ENCODE measurements at regions not wholly inside any gene's neighbourhood (a gene's known extent, or its start where the extent isn't known, plus 50 kb on each side); places are given as distances from the start of the nearest gene placed in this dataset.

GRCh38 chr20:23266530-23267398 is 83.8 kb upstream of the NXT1 start:
- no peak for TF ChIP-seq CTCF (IDR thresholded peaks at IDR 0.05; ENCODE audit: low read depth, low read length, missing input control)
- TF ChIP-seq, protein P1, sequence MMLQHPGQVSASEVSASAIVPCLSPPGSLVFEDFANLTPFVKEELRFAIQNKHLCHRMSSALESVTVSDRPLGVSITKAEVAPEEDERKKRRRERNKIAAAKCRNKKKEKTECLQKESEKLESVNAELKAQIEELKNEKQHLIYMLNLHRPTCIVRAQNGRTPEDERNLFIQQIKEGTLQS (IDR thresholded peaks at IDR 0.05): no peak
- TF ChIP-seq, protein P2, sequence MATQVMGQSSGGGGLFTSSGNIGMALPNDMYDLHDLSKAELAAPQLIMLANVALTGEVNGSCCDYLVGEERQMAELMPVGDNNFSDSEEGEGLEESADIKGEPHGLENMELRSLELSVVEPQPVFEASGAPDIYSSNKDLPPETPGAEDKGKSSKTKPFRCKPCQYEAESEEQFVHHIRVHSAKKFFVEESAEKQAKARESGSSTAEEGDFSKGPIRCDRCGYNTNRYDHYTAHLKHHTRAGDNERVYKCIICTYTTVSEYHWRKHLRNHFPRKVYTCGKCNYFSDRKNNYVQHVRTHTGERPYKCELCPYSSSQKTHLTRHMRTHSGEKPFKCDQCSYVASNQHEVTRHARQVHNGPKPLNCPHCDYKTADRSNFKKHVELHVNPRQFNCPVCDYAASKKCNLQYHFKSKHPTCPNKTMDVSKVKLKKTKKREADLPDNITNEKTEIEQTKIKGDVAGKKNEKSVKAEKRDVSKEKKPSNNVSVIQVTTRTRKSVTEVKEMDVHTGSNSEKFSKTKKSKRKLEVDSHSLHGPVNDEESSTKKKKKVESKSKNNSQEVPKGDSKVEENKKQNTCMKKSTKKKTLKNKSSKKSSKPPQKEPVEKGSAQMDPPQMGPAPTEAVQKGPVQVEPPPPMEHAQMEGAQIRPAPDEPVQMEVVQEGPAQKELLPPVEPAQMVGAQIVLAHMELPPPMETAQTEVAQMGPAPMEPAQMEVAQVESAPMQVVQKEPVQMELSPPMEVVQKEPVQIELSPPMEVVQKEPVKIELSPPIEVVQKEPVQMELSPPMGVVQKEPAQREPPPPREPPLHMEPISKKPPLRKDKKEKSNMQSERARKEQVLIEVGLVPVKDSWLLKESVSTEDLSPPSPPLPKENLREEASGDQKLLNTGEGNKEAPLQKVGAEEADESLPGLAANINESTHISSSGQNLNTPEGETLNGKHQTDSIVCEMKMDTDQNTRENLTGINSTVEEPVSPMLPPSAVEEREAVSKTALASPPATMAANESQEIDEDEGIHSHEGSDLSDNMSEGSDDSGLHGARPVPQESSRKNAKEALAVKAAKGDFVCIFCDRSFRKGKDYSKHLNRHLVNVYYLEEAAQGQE (IDR thresholded peaks at IDR 0.05): no peak
- TF ChIP-seq, protein P3, sequence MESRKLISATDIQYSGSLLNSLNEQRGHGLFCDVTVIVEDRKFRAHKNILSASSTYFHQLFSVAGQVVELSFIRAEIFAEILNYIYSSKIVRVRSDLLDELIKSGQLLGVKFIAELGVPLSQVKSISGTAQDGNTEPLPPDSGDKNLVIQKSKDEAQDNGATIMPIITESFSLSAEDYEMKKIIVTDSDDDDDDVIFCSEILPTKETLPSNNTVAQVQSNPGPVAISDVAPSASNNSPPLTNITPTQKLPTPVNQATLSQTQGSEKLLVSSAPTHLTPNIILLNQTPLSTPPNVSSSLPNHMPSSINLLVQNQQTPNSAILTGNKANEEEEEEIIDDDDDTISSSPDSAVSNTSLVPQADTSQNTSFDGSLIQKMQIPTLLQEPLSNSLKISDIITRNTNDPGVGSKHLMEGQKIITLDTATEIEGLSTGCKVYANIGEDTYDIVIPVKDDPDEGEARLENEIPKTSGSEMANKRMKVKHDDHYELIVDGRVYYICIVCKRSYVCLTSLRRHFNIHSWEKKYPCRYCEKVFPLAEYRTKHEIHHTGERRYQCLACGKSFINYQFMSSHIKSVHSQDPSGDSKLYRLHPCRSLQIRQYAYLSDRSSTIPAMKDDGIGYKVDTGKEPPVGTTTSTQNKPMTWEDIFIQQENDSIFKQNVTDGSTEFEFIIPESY (IDR thresholded peaks at IDR 0.05): no peak
- TF ChIP-seq YY1 (IDR thresholded peaks at IDR 0.05): no peak
- TF ChIP-seq, protein P4, sequence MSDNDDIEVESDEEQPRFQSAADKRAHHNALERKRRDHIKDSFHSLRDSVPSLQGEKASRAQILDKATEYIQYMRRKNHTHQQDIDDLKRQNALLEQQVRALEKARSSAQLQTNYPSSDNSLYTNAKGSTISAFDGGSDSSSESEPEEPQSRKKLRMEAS (IDR thresholded peaks at IDR 0.05): no peak
- TF ChIP-seq HNF4G (IDR thresholded peaks at IDR 0.05): no peak
- no peak for TF ChIP-seq NR2F2 (IDR thresholded peaks at IDR 0.05)
- no peak for TF ChIP-seq FOXA1 (IDR thresholded peaks at IDR 0.05)
- no peak for TF ChIP-seq GABPA (IDR thresholded peaks at IDR 0.05 in 1 of 2, conservative IDR thresholded peaks at IDR 0.05 in 1 of 2)
- no peak overlapping the region for H3K27ac ChIP-seq (ENCODE audit: low read depth in 1 of 2, low read length in 2 of 2)
- no peaks in the 10 kb centered on the region for H3K27me3 ChIP-seq (ENCODE audit: control insufficient read depth in 4 of 4, insufficient read depth in 4 of 4, low read length in 3 of 4)
- no peak overlapping the region for H3K9ac ChIP-seq (ENCODE audit: low read depth in 1 of 2, low read length in 2 of 2)
- DNase-seq (ENCODE audit: low spot score): no peak
- peaks cover 0 to 7% (median 5%) of the 10 kb centered on the region in 4 donors for H3K9me3 ChIP-seq (ENCODE audit: control insufficient read depth in 4 of 4, low read length in 3 of 4)
- H3K4me1 ChIP-seq (ENCODE audit: control insufficient read depth in 4 of 4, insufficient read depth in 4 of 4, low read length in 3 of 4): no peaks in the 10 kb centered on the region
- H3K4me3 ChIP-seq (ENCODE audit: low read depth in 1 of 3, low read length in 3 of 3): no peak overlapping the region
- WGBS: 77% methylated on average over 7 of the region's 7 CpGs
- no peaks in the 10 kb centered on the region for H3K36me3 ChIP-seq (ENCODE audit: control insufficient read depth in 4 of 4, insufficient read depth in 3 of 4, low read depth in 1 of 4, low read length in 3 of 4)

DNA sequence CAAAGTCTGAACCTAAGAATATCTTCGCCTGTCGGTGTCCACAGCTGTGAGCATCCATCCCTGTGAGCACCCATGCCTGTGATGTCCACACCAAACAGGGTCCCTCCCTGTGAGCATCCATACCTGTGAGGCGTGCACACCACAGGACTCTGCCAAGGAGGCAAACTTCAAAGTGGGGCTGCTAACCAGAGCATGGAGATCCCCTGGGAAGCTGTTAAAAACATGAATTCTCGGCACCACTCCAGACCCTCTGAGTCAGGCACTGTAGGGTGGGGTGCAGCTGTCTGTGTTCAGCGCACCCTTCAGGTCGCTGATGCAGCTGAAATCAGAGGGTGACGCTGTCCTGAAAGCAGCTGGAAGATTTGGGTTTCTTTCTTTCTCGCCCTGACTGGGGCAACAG is 85.4 kb upstream of the NXT1 start:
- Histone ChIP-seq H3K4me1 (ENCODE audit: control insufficient read depth in 4 of 4, insufficient read depth in 4 of 4, low read length in 3 of 4) (no peaks in the 10 kb centered on the region), H3K9me3 (ENCODE audit: control insufficient read depth in 4 of 4, low read length in 3 of 4) (peaks cover 0 to 7% (median 5%) of the 10 kb centered on the region in 4 donors), H3K4me3 (ENCODE audit: low read depth in 1 of 3, low read length in 3 of 3) (no peak overlapping the region), H3K27ac (ENCODE audit: low read depth in 1 of 2, low read length in 2 of 2) (no peak overlapping the region), H3K27me3 (ENCODE audit: control insufficient read depth in 4 of 4, insufficient read depth in 4 of 4, low read length in 3 of 4) (no peaks in the 10 kb centered on the region), H3K9ac (ENCODE audit: low read depth in 1 of 2, low read length in 2 of 2) (no peak overlapping the region), H3K36me3 (ENCODE audit: control insufficient read depth in 4 of 4, insufficient read depth in 3 of 4, low read depth in 1 of 4, low read length in 3 of 4) (no peaks in the 10 kb centered on the region)
- 91% methylated on average over 8 of the region's 8 CpGs for WGBS
- TF ChIP-seq, protein P3 (IDR thresholded peaks at IDR 0.05): no peak
- TF ChIP-seq RXRA (IDR thresholded peaks at IDR 0.05): no peak
- TF ChIP-seq EGR1 (IDR thresholded peaks at IDR 0.05; ENCODE audit: low read depth in 2 of 2): no peak
- TF ChIP-seq RAD21 (IDR thresholded peaks at IDR 0.05): no peak
- no peak for TF ChIP-seq YY1 (IDR thresholded peaks at IDR 0.05)
- no peak for DNase-seq (ENCODE audit: low spot score)
